H1 (cell line): ENCODE measurements at regions not wholly inside any gene's neighbourhood (a gene's known extent, or its start where the extent isn't known, plus 50 kb on each side); places are given as distances from the start of the nearest gene placed in this dataset.

ENCODE experiments used
- ASH2L ChIP-seq: fragments of 200-600, 300-600 bp; sonication (generic); IDR thresholded peaks from one replicate; pipeline ENCODE4 v1.7.1; 2017; ENCODE audit warnings: low read length
- GTF2F1 ChIP-seq: IDR thresholded peaks from 2 replicates; pipeline ENCODE4 v1.6.1; 2012; ENCODE audit warnings: low read depth, low read length, improper control_type of control experiment, borderline replicate concordance
- HDAC2 ChIP-seq, 2 experiments: fragments of 300-600 bp in 1 of 2; sonication (generic) in 1 of 2; IDR thresholded peaks; 2 replicates each; pipeline ENCODE4 v1.6.1; 2011 to 2012; ENCODE audit warnings: low read depth in 2 of 2, low read length in 2 of 2, mild to moderate bottlenecking in 2 of 2, moderate library complexity in 2 of 2, borderline replicate concordance in 1 of 2, inconsistent platforms in 1 of 2
- KDM4A ChIP-seq: IDR thresholded peaks from one replicate; pipeline ENCODE4 v1.7.1; 2012; ENCODE audit warnings: low read depth, mild to moderate bottlenecking, moderate library complexity, low read length, inconsistent platforms; ENCODE audit not compliant: severe bottlenecking
- NRF1 ChIP-seq: IDR thresholded peaks from 2 replicates; pipeline ENCODE4 v1.6.1; 2011; ENCODE audit warnings: mild to moderate bottlenecking, low read depth, low read length, improper control_type of control experiment
- RAD21 ChIP-seq, 2 experiments: IDR thresholded peaks in 1 of 2; conservative IDR thresholded peaks in 1 of 2; 2 replicates each; pipeline ENCODE4 v1.6.1; 2011; ENCODE audit warnings: low read depth in 2 of 2, low read length in 2 of 2, improper control_type of control experiment in 1 of 2, inconsistent platforms in 1 of 2, mild to moderate bottlenecking in 1 of 2, moderate library complexity in 1 of 2
- RFX5 ChIP-seq: IDR thresholded peaks from 2 replicates; pipeline ENCODE4 v1.6.1; 2011; ENCODE audit warnings: low read depth, low read length, improper control_type of control experiment, borderline replicate concordance
- SP2 ChIP-seq: IDR thresholded peaks from 2 replicates; pipeline ENCODE4 v1.6.1; 2012; ENCODE audit warnings: mild to moderate bottlenecking, low read length, inconsistent platforms

DNA sequence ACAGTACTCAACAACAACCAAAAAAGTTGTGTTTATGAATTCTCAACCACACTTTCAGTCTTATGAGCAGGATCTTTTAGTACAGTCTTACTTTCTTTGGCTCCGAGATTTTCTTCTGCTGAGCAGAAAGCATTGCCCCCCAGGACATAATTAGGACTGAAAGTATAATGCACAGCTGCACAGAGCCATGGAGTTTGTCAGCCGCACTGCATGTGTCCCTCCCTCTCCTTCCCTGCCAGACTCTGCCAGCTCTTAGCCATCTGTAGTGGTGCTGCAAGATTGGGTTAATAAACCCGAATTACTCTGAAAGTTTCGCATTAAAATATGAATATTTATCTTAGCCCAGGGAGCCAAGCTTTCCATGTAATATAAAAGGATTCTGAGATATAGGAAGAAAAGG, 179.6 kb upstream of the PTCHD4 start (continued):
- TF ChIP-seq HDAC2 (IDR thresholded peaks at IDR 0.05; ENCODE audit: borderline replicate concordance in 1 of 2, low read depth in 2 of 2, low read length in 2 of 2), result no peak
- TF ChIP-seq ASH2L, result no peak
- TF ChIP-seq SP2, result no peak
- TF ChIP-seq RAD21 (IDR thresholded peaks at IDR 0.05 in 1 of 2, conservative IDR thresholded peaks at IDR 0.05 in 1 of 2; ENCODE audit: low read depth in 2 of 2, low read length in 2 of 2), result no peak
- TF ChIP-seq KDM4A, result no peak
- TF ChIP-seq NRF1, result no peak
- no peak for TF ChIP-seq GTF2F1
- no peak for TF ChIP-seq RFX5
